ENCODE measurements at regions not wholly inside any gene's neighbourhood (a gene's known extent, or its start where the extent isn't known, plus 50 kb on each side); places are given as distances from the start of the nearest gene placed in this dataset.

DNA sequence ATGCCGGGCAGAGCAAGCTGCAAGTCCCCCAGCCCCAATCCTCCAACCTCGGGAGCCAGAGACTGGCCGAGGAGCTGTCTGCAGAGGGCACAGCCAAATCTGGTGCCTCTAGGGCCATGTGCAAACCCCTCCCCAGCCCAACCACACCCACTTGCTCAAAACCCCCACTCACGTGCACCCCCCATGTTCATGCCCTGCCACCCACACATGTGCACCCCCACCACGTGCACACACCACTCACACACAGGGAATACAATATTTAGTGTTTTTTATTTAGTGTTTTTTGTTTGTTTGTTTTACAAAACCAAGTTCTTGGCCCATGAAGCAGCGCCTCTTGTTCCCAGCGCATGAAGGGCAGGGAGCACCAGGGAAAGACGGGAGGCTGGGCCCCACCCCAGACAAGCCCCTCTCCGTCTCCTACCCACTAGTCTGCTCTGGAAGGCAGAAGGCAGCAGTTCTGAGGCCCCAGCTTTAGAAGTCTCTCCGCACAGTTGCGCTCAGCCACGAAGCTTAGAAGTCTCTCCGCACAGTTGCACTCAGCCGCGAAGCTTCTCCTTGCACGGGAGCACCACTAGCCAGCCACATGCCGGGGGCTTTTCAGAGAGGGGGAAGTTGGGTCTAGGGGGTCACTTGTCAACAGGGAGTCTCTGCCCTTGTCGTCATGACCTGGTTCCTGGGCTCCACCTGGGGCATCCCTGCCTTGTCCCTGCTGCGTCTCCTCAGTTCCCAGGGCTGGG, 276.1 kb upstream of the HDAC4 start:
- no peak for TF ChIP-seq POLR2A (IDR thresholded peaks at IDR 0.05)
- TF ChIP-seq, protein P1, sequence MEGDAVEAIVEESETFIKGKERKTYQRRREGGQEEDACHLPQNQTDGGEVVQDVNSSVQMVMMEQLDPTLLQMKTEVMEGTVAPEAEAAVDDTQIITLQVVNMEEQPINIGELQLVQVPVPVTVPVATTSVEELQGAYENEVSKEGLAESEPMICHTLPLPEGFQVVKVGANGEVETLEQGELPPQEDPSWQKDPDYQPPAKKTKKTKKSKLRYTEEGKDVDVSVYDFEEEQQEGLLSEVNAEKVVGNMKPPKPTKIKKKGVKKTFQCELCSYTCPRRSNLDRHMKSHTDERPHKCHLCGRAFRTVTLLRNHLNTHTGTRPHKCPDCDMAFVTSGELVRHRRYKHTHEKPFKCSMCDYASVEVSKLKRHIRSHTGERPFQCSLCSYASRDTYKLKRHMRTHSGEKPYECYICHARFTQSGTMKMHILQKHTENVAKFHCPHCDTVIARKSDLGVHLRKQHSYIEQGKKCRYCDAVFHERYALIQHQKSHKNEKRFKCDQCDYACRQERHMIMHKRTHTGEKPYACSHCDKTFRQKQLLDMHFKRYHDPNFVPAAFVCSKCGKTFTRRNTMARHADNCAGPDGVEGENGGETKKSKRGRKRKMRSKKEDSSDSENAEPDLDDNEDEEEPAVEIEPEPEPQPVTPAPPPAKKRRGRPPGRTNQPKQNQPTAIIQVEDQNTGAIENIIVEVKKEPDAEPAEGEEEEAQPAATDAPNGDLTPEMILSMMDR (IDR thresholded peaks at IDR 0.05): no peak

Data from testis (tissue), 2 donors.